ENCODE measurements at regions not wholly inside any gene's neighbourhood (a gene's known extent, or its start where the extent isn't known, plus 50 kb on each side); places are given as distances from the start of the nearest gene placed in this dataset.

- no peak for TF ChIP-seq FOXP2 (optimal IDR thresholded peaks at IDR 0.05; ENCODE audit: borderline replicate concordance, extremely low read depth, extremely low read length, insufficient read depth)
- no peak for TF ChIP-seq REST (IDR thresholded peaks at IDR 0.05; ENCODE audit: insufficient read depth in 1 of 2, low read depth in 2 of 2, low read length in 2 of 2)
- TF ChIP-seq SIN3A (IDR thresholded peaks at IDR 0.05; ENCODE audit: borderline replicate concordance, insufficient read depth, low read length) = no peak
- TF ChIP-seq POLR2AphosphoS5 (IDR thresholded peaks at IDR 0.05; ENCODE audit: low read depth, low read length) = no peak
- TF ChIP-seq TAF1 (IDR thresholded peaks at IDR 0.05; ENCODE audit: borderline replicate concordance, insufficient read depth, low read length) = no peak
These were observed 536.9 kb downstream of the TMEM114 start for GRCh38 chr16:8053437-8053836.

GRCh38 chr16:8048433-8048832, 541.9 kb downstream of the TMEM114 start:
- no peak for TF ChIP-seq TAF1 (IDR thresholded peaks at IDR 0.05; ENCODE audit: borderline replicate concordance, insufficient read depth, low read length)

GRCh38 chr16:8047736-8048135, 542.6 kb downstream of the TMEM114 start:
- TF ChIP-seq SIN3A (IDR thresholded peaks at IDR 0.05; ENCODE audit: borderline replicate concordance, insufficient read depth, low read length) (no peak), POLR2AphosphoS5 (IDR thresholded peaks at IDR 0.05; ENCODE audit: low read depth, low read length) (no peak), REST (IDR thresholded peaks at IDR 0.05; ENCODE audit: insufficient read depth in 1 of 2, low read depth in 2 of 2, low read length in 2 of 2) (no peak), TAF1 (IDR thresholded peaks at IDR 0.05; ENCODE audit: borderline replicate concordance, insufficient read depth, low read length) (no peak), FOXP2 (optimal IDR thresholded peaks at IDR 0.05; ENCODE audit: borderline replicate concordance, extremely low read depth, extremely low read length, insufficient read depth) (no peak)

GRCh38 chr16:8044796-8045195, 545.5 kb downstream of the TMEM114 start:
- TF ChIP-seq POLR2AphosphoS5 (IDR thresholded peaks at IDR 0.05; ENCODE audit: low read depth, low read length) = no peak
- TF ChIP-seq SIN3A (IDR thresholded peaks at IDR 0.05; ENCODE audit: borderline replicate concordance, insufficient read depth, low read length) = no peak
- TF ChIP-seq TAF1 (IDR thresholded peaks at IDR 0.05; ENCODE audit: borderline replicate concordance, insufficient read depth, low read length) = no peak
- no peak for TF ChIP-seq FOXP2 (optimal IDR thresholded peaks at IDR 0.05; ENCODE audit: borderline replicate concordance, extremely low read depth, extremely low read length, insufficient read depth)
- TF ChIP-seq REST (IDR thresholded peaks at IDR 0.05; ENCODE audit: insufficient read depth in 1 of 2, low read depth in 2 of 2, low read length in 2 of 2) = no peak

GRCh38 chr16:8032406-8032805, 557.9 kb downstream of the TMEM114 start:
- TF ChIP-seq TAF1 (IDR thresholded peaks at IDR 0.05; ENCODE audit: borderline replicate concordance, insufficient read depth, low read length) (no peak), FOXP2 (optimal IDR thresholded peaks at IDR 0.05; ENCODE audit: borderline replicate concordance, extremely low read depth, extremely low read length, insufficient read depth) (no peak), SIN3A (IDR thresholded peaks at IDR 0.05; ENCODE audit: borderline replicate concordance, insufficient read depth, low read length) (no peak), POLR2AphosphoS5 (IDR thresholded peaks at IDR 0.05; ENCODE audit: low read depth, low read length) (no peak), REST (IDR thresholded peaks at IDR 0.05; ENCODE audit: insufficient read depth in 1 of 2, low read depth in 2 of 2, low read length in 2 of 2) (no peak)

All from PFSK-1 (cell line).